HG03108 (cell line): ENCODE measurements at regions not wholly inside any gene's neighbourhood (a gene's known extent, or its start where the extent isn't known, plus 50 kb on each side); places are given as distances from the start of the nearest gene placed in this dataset.
"Not testable (repeated sequence)": the region's sequence is repeated elsewhere in the genome, so short reads cannot be mapped to it uniquely, and the experiment has no call there.

Experiments used
- ATAC-seq: cut with Tn5 transposase; IDR thresholded peaks from one replicate; pipeline ENCODE4 v1.9.1; 2021; ENCODE audit warnings: moderate library complexity; ENCODE audit not compliant: unreplicated experiment

- no peak for ATAC-seq
Observed at GRCh38 chr5:173496129-173496882, 120.1 kb downstream of the BOD1 start.

DNA sequence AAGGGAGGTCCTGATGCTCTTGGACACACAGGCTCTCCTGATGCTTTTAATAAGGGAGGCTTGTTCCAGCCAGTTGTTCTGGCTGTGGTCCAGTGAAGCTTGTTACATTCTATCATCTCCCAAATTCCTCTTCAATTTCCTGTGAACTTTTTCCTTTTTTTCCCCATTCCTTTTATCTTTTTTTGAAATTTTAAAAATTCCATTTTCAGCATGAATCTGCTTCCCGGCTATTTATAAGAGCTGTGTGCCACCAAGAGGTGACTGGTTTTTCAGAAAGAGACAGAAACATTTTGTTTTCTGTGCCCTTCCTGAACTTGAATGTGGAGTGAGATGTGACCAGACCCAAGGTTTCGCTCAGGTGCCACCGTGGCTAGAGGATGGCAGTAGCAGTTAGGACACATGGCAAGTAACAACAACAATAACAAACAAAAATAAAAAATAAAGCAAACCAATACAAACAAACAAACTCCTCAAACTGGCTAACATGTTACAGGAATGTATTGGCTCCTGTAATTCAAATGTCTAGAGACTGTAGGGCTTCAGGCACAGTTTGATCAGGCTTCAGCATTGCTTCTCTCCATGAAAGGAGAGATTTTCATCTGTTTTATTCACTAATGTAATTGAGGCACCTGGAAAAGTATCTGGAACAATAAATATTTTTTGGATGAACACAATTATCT is 121.1 kb downstream of the BOD1 start:
- ATAC-seq, result no peak

GRCh38 chr5:173494446-173494845 is 122.0 kb downstream of the BOD1 start:
- no peak for ATAC-seq

GRCh38 chr5:173493846-173494245 is 122.6 kb downstream of the BOD1 start:
- no peak for ATAC-seq

DNA sequence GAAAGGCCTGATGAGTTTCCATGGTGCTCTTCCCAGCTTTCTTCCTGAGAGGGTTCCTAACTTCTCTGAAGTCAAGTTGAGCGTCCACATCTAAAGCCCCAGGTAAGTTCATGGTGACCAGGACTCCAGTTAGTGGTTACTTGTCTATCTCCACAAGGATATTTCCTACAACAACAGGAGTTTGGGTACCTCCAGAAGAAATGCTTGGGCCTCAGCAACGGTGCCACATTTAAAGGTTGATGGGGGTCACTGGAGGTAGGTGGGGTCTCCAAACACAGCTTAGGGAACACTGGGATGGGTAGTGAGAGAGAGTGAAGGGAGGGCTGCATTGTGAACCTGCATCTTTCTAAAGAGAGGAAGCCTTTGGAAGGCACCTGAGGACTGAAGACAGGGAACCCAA is 123.4 kb downstream of the BOD1 start:
- ATAC-seq, result no peak

DNA sequence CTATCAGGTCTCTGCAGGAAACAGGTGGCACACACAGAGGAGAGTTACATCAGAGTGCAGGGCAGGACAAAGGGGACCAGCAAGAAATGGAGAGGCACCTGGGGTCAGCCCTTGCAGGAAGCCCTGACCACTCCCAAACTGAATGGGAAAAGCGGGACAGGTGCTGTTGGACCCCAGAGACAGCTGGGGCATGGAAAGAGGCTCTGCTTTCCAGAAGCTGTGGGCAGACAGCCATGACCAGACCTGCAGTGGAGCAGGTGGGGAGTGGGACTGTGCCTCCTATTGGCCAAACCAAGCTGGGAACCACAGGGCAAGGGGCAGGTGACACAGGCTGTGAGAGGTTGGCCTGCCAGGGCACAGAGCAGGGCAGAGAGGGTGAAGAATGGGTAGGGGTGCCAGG is 125.8 kb downstream of the BOD1 start:
- ATAC-seq, result no peak

DNA sequence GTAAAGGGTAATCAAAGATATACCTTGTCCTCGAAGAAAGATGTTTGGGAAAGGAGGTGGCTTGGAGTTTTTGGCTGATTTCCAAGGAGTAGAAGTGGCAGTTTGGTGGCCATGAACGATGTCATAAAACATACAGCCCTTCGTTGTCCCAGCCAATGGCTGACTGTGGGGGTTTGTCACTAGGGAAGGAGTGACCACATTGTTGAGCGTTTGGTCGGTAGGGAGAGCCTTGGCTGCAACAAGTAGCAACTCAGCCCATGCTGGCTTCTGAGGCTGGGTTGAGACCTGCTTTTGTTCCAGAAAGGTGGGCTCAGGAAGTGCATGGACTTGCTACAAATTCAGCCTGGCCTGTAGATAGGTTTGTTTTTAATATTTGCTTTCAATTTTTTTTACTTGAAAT is 128.3 kb downstream of the BOD1 start:
- ATAC-seq, result no peak

- no peak for ATAC-seq
Observed at GRCh38 chr5:173487300-173487699, 129.2 kb downstream of the BOD1 start.

GRCh38 chr5:173486355-173487225 is 129.9 kb downstream of the BOD1 start:
- ATAC-seq, result no peak

GRCh38 chr5:173484569-173484968 is 131.9 kb downstream of the BOD1 start:
- no peak for ATAC-seq

GRCh38 chr5:173483599-173483998 is 132.9 kb downstream of the BOD1 start:
- not testable (repeated sequence) for ATAC-seq

GRCh38 chr5:173483160-173483559 is 133.3 kb downstream of the BOD1 start:
- no peak for ATAC-seq

- ATAC-seq, result no peak
Observed at GRCh38 chr5:173481821-173482220, 134.6 kb downstream of the BOD1 start.

- no peak for ATAC-seq
Observed at GRCh38 chr5:173480896-173481295, 135.6 kb downstream of the BOD1 start.

- no peak for ATAC-seq
Observed at GRCh38 chr5:173479711-173480110, 136.7 kb downstream of the BOD1 start.

DNA sequence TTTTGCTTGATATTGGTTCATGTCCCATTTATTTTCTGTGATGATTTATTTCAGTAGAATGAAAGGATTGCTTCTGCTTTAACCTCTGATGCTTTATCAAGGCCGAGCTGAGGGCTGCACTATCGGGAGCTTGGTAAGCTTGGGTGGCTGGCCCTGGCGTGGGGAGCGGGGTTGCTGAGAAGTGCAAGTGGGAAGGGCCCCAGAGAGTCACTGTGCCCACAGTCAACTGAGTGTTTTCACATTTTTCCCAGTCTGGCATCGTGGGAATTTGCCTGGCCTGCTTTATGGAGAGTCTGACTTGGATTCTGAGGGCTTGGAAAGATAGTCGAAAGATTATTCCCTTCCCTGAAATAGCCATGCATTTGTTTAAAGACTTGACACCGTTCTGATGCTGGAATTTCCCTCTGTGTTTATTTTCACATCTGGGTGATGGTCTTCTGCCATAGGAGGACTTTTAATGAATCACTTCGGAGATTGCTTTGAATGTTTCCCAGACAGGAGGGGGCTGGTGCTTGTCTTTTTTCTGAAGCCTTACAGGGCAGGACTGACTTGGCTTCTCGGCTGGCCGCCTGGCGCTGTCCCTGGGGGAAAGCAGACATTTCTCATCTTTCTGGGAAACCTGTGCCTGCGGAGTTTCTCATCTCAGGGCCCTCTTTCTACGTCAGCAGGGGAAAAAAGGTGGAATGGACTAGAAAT is 139.0 kb downstream of the BOD1 start:
- ATAC-seq, result no peak

DNA sequence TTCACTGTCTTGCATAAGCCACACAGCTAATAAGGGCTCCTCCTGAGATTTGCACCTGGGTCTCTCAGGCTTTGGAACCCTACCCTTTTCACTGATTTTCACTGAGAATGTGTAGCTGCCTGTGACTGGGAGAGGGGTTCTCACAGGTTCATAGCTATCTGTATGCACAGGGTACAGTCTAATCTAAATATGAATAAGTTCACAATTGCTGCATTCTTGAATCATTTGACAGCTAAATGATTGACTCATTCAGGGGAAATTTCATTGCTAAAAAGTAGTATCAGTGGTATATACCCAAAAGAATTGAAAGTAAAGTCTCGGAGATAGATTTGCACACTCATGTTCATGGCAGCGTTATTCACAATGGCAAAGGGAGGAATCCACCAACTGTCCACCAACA is 140.7 kb downstream of the BOD1 start:
- no peak for ATAC-seq

- ATAC-seq, result no peak
Observed at GRCh38 chr5:173474881-173475287, 141.6 kb downstream of the BOD1 start.

DNA sequence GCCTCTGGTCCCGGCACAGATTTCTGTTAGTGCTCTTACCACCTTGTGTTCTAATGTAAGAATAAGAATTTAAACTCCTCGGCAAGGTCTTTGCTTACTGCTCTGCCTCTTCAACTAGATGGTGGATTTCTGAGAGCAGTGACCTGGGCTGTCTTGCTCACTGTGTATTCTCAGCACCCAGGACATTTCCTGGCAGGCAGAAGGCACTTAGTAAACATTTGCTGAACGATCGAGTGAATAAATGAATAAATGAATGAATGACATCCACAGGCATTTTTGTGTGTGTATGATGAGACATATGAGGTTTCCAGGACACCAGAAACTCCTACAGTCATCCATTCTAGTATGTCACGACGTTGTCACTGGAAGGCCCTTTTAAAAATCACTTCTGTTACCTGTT is 143.2 kb downstream of the BOD1 start:
- no peak for ATAC-seq

GRCh38 chr5:173472784-173473278 is 143.6 kb downstream of the BOD1 start:
- no peak for ATAC-seq

GRCh38 chr5:173472164-173472563 is 143.9 kb upstream of the STC2 start:
- no peak for ATAC-seq
